Hepatocyte (in vitro differentiated cells): ENCODE measurements at regions not wholly inside any gene's neighbourhood (a gene's known extent, or its start where the extent isn't known, plus 50 kb on each side); places are given as distances from the start of the nearest gene placed in this dataset.

ENCODE experiments used
- DNase-seq: peaks from one replicate; pipeline ENCODE4 v3.0.0-alpha.2; 2016; ENCODE audit warnings: low spot score
- H2AFZ ChIP-seq: fragments of 200-600 bp; sonication (generic); 2 replicates; pipeline ENCODE4 v1.6.0; 2016; ENCODE audit warnings: antibody characterized with exemption, mild to moderate bottlenecking
- H3K27ac ChIP-seq: fragments of 200-600 bp; sonication (generic); 2 replicates; pipeline ENCODE4 v1.5.1; 2016; ENCODE audit warnings: mild to moderate bottlenecking
- H3K27me3 ChIP-seq: fragments of 200-600 bp; sonication (generic); 2 replicates; pipeline ENCODE4 v1.6.1; 2016
- H3K36me3 ChIP-seq: fragments of 200-600 bp; sonication (generic); replicated peaks from 2 replicates; pipeline ENCODE4 v1.5.1; 2016; ENCODE audit warnings: low read depth; ENCODE audit not compliant: insufficient read depth
- H3K4me1 ChIP-seq: fragments of 200-600 bp; sonication (generic); 2 replicates; pipeline ENCODE4 v1.5.1; 2016; ENCODE audit warnings: mild to moderate bottlenecking, moderate library complexity; ENCODE audit not compliant: insufficient read depth
- H3K4me2 ChIP-seq: fragments of 200-600 bp; sonication (generic); 2 replicates; pipeline ENCODE4 v1.6.0; 2016
- H3K4me3 ChIP-seq: fragments of 200-600 bp; sonication (generic); 2 replicates; pipeline ENCODE4 v1.5.1; 2016; ENCODE audit warnings: mild to moderate bottlenecking
- H3K79me2 ChIP-seq: fragments of 200-600 bp; sonication (generic); 2 replicates; pipeline ENCODE4 v1.6.0; 2017; ENCODE audit warnings: mild to moderate bottlenecking
- H3K9me2 ChIP-seq: fragments of 200-600 bp; sonication (generic); replicated peaks from 2 replicates; pipeline ENCODE4 v1.6.0; 2017; ENCODE audit warnings: mild to moderate bottlenecking; ENCODE audit not compliant: insufficient read depth
- H3K9me3 ChIP-seq: fragments of 200-600 bp; sonication (generic); 2 replicates; pipeline ENCODE4 v1.5.1; 2016; ENCODE audit warnings: low read depth, mild to moderate bottlenecking
- H4K20me1 ChIP-seq: fragments of 200-600 bp; sonication (generic); 2 replicates; pipeline ENCODE4 v1.6.0; 2016; ENCODE audit warnings: mild to moderate bottlenecking; ENCODE audit not compliant: insufficient read depth, poor library complexity, severe bottlenecking
- EZH2 ChIP-seq: fragments of 200-600 bp; sonication (generic); IDR thresholded peaks from 2 replicates; pipeline ENCODE4 v1.6.1; 2016; ENCODE audit warnings: antibody characterized with exemption, mild to moderate bottlenecking, borderline replicate concordance
- EZH2phosphoT487 ChIP-seq: fragments of 200-600 bp; sonication (generic); IDR thresholded peaks from one replicate; pipeline ENCODE4 v1.6.1; 2018; ENCODE audit warnings: antibody characterized with exemption, mild to moderate bottlenecking, low read depth, moderate library complexity; ENCODE audit not compliant: unreplicated experiment, severe bottlenecking
- WGBS: methylation state at CpG from one replicate; pipeline ENCODE4 v1.1.6; 2016; ENCODE audit warnings: low lambda C conversion rate; ENCODE audit errors: missing lambda C conversion rate; 5-methylcytosine and 5-hydroxymethylcytosine counted together
- TF ChIP-seq, protein P1 (sequence below): fragments of 200-600 bp; sonication (generic); IDR thresholded peaks from 2 replicates; pipeline ENCODE4 v1.5.1; 2016; ENCODE audit warnings: antibody characterized with exemption, mild to moderate bottlenecking; ENCODE audit not compliant: poor library complexity

DNA sequence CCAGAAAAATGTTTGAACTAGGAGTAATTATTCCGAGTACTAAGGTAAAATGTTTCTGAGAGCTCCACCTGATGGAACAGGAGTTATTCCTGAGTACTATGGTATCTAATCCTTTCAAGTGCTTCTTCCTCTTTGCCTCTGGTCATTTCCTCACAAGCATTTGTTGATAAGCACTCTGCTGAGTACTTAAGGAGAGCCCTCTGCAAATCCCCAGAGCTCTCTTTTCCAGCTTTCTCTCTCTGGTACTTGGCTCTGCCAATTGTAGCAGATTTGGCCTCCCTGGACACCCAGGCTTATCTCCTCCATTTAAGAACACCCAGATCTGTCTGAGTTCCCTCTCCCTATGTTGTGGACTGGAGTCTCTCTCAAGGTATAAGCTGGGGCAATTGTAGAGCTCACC is 457.0 kb downstream of the MN1 start:
- no peak for DNase-seq
- Histone ChIP-seq H3K4me3 (no peak overlapping the region), H3K4me2 (no peak overlapping the region), H3K27ac (no peak overlapping the region), H3K36me3 (no peaks in the 10 kb centered on the region), H2AFZ (no peak overlapping the region), H3K4me1 (no peaks in the 10 kb centered on the region), H3K27me3 (peaks cover 5% of the 10 kb centered on the region), H3K79me2 (no peaks in the 10 kb centered on the region), H3K9me3 (peaks cover 6% of the 10 kb centered on the region), H3K9me2 (no peaks in the 10 kb centered on the region), H4K20me1 (no peaks in the 10 kb centered on the region)
- no peak for TF ChIP-seq EZH2phosphoT487
- TF ChIP-seq, protein P1, sequence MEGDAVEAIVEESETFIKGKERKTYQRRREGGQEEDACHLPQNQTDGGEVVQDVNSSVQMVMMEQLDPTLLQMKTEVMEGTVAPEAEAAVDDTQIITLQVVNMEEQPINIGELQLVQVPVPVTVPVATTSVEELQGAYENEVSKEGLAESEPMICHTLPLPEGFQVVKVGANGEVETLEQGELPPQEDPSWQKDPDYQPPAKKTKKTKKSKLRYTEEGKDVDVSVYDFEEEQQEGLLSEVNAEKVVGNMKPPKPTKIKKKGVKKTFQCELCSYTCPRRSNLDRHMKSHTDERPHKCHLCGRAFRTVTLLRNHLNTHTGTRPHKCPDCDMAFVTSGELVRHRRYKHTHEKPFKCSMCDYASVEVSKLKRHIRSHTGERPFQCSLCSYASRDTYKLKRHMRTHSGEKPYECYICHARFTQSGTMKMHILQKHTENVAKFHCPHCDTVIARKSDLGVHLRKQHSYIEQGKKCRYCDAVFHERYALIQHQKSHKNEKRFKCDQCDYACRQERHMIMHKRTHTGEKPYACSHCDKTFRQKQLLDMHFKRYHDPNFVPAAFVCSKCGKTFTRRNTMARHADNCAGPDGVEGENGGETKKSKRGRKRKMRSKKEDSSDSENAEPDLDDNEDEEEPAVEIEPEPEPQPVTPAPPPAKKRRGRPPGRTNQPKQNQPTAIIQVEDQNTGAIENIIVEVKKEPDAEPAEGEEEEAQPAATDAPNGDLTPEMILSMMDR: no peak
- TF ChIP-seq EZH2: no peak
- WGBS: 34% methylated on average over 1 of the region's 1 CpG

DNA sequence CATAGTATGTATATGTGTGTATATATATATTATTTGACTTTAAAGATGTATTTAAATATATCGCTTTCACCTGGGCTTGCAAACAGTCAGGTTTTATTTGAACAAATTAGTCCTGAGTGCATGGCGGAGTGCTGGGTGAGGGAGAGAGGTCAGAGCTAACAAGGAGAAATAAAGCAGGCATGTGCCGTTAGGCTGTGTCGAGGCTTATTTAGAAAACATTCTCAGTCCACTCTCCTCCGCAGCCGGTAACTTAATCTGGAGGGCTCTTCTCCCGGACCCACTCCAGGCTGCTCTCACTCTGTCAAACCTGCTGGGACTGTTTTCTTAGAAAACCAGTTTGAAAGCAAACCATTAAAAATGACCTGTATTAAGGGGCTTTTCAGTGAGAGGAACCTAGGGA is 455.9 kb downstream of the MN1 start:
- no peak overlapping the region for H2AFZ ChIP-seq
- 33% methylated on average over 7 of the region's 7 CpGs for WGBS
- H3K9me3 ChIP-seq: peaks cover 13% of the 10 kb centered on the region
- no peak overlapping the region for H3K27ac ChIP-seq
- H3K4me2 ChIP-seq: no peak overlapping the region
- no peaks in the 10 kb centered on the region for H3K36me3 ChIP-seq
- no peaks in the 10 kb centered on the region for H3K4me1 ChIP-seq
- H3K27me3 ChIP-seq: peaks cover 5% of the 10 kb centered on the region
- no peak for DNase-seq
- H4K20me1 ChIP-seq: no peaks in the 10 kb centered on the region
- H3K79me2 ChIP-seq: no peaks in the 10 kb centered on the region
- H3K9me2 ChIP-seq: no peaks in the 10 kb centered on the region
- no peak overlapping the region for H3K4me3 ChIP-seq
- TF ChIP-seq, protein P1: no peak
- TF ChIP-seq EZH2phosphoT487: no peak
- TF ChIP-seq EZH2: no peak

DNA sequence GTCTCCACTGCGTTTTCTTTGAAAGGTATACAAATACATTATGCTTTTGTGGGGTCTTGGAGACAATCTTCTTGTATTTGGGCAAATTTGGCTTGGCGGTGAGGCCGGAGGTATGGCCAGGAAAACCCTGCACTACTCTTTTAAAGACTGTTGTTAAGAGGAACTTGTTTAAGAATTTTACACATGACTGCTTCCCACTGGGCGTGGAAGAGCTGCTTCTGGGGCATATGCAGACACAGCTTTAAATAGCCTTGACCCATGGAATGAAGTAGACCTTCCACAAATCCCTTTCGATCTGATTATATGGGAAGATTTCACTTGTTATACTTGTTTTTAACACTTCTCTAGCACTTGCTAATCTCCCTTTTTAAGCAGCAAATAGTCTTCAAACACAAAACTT is 453.6 kb downstream of the MN1 start:
- no peak for DNase-seq
- H3K79me2 ChIP-seq: no peaks in the 10 kb centered on the region
- no peaks in the 10 kb centered on the region for H4K20me1 ChIP-seq
- H3K36me3 ChIP-seq: no peaks in the 10 kb centered on the region
- TF ChIP-seq, protein P1: no peak
- TF ChIP-seq EZH2 (no peak), EZH2phosphoT487 (no peak)
- peaks cover 14% of the 10 kb centered on the region for H3K9me3 ChIP-seq
- H3K9me2 ChIP-seq: no peaks in the 10 kb centered on the region
- H2AFZ ChIP-seq: no peak overlapping the region
- H3K27me3 ChIP-seq: peaks cover 5% of the 10 kb centered on the region
- H3K4me2 ChIP-seq: no peak overlapping the region
- H3K4me3 ChIP-seq: no peak overlapping the region
- H3K4me1 ChIP-seq: no peaks in the 10 kb centered on the region
- no peak overlapping the region for H3K27ac ChIP-seq
- WGBS: 78% methylated on average over 5 of the region's 5 CpGs

DNA sequence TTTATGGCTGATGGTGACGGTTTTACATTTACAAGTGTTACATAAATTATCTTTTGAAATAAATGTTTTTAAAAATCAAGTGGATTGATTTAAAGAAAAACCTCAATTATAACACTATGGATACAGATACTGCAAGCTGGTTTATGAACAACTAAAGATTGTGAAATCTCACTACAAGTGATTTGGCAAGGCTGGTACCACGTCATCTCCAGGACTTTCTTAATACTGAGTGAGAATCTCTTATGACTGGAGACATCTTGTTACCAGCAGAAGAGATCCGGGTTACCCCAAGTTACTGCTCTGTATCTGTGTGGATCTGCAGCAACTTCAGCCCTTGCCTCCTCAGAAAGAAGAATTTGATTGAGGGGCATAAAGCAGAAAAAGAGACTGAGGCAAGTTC is 452.9 kb downstream of the MN1 start:
- Histone ChIP-seq H3K79me2 (no peaks in the 10 kb centered on the region), H3K4me2 (no peak overlapping the region), H3K9me3 (peaks cover 14% of the 10 kb centered on the region), H4K20me1 (no peaks in the 10 kb centered on the region), H2AFZ (no peak overlapping the region), H3K4me3 (no peak overlapping the region), H3K27me3 (peaks cover 5% of the 10 kb centered on the region), H3K36me3 (no peaks in the 10 kb centered on the region), H3K4me1 (no peaks in the 10 kb centered on the region), H3K9me2 (no peaks in the 10 kb centered on the region), H3K27ac (no peak overlapping the region)
- WGBS: 75% methylated on average over 3 of the region's 3 CpGs
- DNase-seq: no peak
- TF ChIP-seq, protein P1: no peak
- TF ChIP-seq EZH2 (no peak), EZH2phosphoT487 (no peak)
